Adrenal gland (tissue), 9 donors: ENCODE measurements at regions not wholly inside any gene's neighbourhood (a gene's known extent, or its start where the extent isn't known, plus 50 kb on each side); places are given as distances from the start of the nearest gene placed in this dataset.

Experiments used
- DNase-seq, 7 donors: peaks; one replicate each; pipeline ENCODE4 v3.0.0-alpha.2; 2019 to 2020
- H3K27ac ChIP-seq, 5 donors: fragments of 200-600 bp; sonication (generic) in 4 of 5; 1 replicate in 3 of 5; 2 replicates in 2 of 5; pipeline versions ENCODE4 v1.5.1 to v1.8.0; 2016 to 2020; ENCODE audit warnings: mild to moderate bottlenecking in 1 of 5
- H3K27me3 ChIP-seq: fragments of 200-600 bp; 2 replicates; pipeline ENCODE4 v1.8.0; 2021
- H3K36me3 ChIP-seq, 2 donors: fragments of 200-600 bp; replicated peaks in 1 of 2; 1 replicate in 1 of 2; 2 replicates in 1 of 2; pipeline versions ENCODE4 v1.5.1 to v1.8.0; 2018 to 2022
- H3K4me1 ChIP-seq, 2 donors: fragments of 200-600 bp; replicated peaks in 1 of 2; 1 replicate in 1 of 2; 2 replicates in 1 of 2; pipeline versions ENCODE4 v1.5.1 to v1.8.0; 2018 to 2021
- H3K4me3 ChIP-seq, 4 donors: fragments of 200-600 bp; sonication (generic) in 3 of 4; one replicate each; pipeline ENCODE4 v1.5.1; 2016 to 2018
- H3K9me3 ChIP-seq, 3 donors: fragments of 200-600 bp; sonication (generic) in 1 of 3; replicated peaks in 1 of 3; 1 replicate in 2 of 3; 2 replicates in 1 of 3; pipeline versions ENCODE4 v1.5.1 to v1.8.0; 2016 to 2021
- POLR2A ChIP-seq, 2 donors: fragments of 450-650 bp; IDR thresholded peaks; one replicate each; pipeline ENCODE4 v1.6.1; 2017; ENCODE audit warnings: antibody characterized with exemption in 2 of 2, mild to moderate bottlenecking in 2 of 2, moderate library complexity in 1 of 2
- WGBS, 4 donors: extraction: QIAGEN DNeasy Blood & Tissue Kit in 2 of 4; methylation state at CpG; one replicate each; pipeline versions ENCODE4 v1.1.5 to v1.1.7; 2013 to 2017; 5-methylcytosine and 5-hydroxymethylcytosine counted together
- intact Hi-C, 2 donors: fragments of 100-400 bp; cut with DNase I; formaldehyde crosslinking; loops; one replicate each; pipeline versions ENCODE4 v1.14.1 to v1.15.0; 2022 to 2023
- TF ChIP-seq, protein P1 (sequence below), 6 experiments: fragments of 450-650 bp in 4 of 6; fragments of 200-600 bp in 2 of 6; sonication (generic) in 1 of 6; IDR thresholded peaks; 1 replicate in 5 of 6; 2 replicates in 1 of 6; pipeline versions ENCODE4 v1.5.1 to v1.8.0; 2016 to 2021; ENCODE audit warnings: antibody characterized with exemption in 6 of 6, mild to moderate bottlenecking in 2 of 6, moderate library complexity in 1 of 6
- donor health status: healthy with polysubstance abuse.
- donor health status: Bipolar disorder and iron deficiency.
- donor health status: DM: yes; HTN: yes; CAD: no.
- donor health status: DM: no; HTN: no; CAD: no.
- donor health status: DM: no; HTN: no; CAD: no.

DNA sequence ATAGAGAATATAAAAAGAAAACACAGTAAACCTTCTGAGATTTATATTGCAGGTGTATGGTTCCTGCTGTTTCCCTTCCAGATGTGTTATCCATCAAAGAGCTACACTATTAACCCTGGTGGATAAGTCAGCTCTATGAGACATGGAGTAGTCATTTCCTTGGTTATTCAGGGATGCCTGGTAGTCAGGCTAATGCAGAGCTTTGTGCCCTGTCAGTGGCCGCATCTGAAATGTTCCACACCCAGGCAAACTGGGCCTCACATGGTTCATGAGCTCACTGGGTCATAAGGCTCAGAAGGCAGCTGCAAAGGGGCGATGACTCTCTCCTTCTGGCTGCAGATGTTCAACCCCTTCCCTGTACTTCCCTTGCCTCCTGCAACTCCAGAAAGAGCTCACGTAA, 473.6 kb downstream of the EPHA7 start:
- intact Hi-C loops = no loop called here
- no peak for TF ChIP-seq POLR2A (IDR thresholded peaks at IDR 0.05)
- TF ChIP-seq, protein P1, sequence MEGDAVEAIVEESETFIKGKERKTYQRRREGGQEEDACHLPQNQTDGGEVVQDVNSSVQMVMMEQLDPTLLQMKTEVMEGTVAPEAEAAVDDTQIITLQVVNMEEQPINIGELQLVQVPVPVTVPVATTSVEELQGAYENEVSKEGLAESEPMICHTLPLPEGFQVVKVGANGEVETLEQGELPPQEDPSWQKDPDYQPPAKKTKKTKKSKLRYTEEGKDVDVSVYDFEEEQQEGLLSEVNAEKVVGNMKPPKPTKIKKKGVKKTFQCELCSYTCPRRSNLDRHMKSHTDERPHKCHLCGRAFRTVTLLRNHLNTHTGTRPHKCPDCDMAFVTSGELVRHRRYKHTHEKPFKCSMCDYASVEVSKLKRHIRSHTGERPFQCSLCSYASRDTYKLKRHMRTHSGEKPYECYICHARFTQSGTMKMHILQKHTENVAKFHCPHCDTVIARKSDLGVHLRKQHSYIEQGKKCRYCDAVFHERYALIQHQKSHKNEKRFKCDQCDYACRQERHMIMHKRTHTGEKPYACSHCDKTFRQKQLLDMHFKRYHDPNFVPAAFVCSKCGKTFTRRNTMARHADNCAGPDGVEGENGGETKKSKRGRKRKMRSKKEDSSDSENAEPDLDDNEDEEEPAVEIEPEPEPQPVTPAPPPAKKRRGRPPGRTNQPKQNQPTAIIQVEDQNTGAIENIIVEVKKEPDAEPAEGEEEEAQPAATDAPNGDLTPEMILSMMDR (IDR thresholded peaks at IDR 0.05) = no peak
- H3K36me3 ChIP-seq = no peaks in the 10 kb centered on the region
- no peaks in the 10 kb centered on the region for H3K9me3 ChIP-seq
- WGBS, 4 donors = 67 to 85% (median 76%) methylated on average over 3 of the region's 3 CpGs
- no peaks in the 10 kb centered on the region for H3K4me1 ChIP-seq
- no peak for DNase-seq
- H3K27me3 ChIP-seq = no peaks in the 10 kb centered on the region
- no peak overlapping the region for H3K4me3 ChIP-seq
- H3K27ac ChIP-seq = no peak overlapping the region

DNA sequence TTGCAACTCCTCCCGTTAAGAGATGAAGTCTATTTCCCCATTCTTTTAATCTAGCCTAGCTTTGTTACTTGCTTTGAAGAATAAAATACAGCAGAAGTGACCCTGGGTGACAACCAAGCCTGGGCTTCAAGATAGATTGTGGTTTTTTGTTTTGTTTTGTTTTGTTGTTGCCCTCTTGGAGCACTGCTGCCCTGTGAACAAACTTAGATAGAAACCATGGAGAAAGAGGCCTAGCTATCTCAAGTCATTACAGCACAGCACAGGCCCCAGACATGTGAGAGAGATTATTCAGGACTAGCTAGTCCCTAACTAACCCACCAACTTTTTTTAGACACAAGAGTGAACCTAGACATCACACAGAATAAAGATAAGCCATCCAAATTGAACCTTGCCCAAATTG, 475.2 kb downstream of the EPHA7 start:
- TF ChIP-seq, protein P1 (IDR thresholded peaks at IDR 0.05) = no peak
- no peak for TF ChIP-seq POLR2A (IDR thresholded peaks at IDR 0.05)
- Histone ChIP-seq H3K27me3 (no peaks in the 10 kb centered on the region), H3K36me3 (no peaks in the 10 kb centered on the region), H3K4me3 (no peak overlapping the region), H3K4me1 (no peaks in the 10 kb centered on the region), H3K27ac (no peak overlapping the region), H3K9me3 (no peaks in the 10 kb centered on the region)
- no peak for DNase-seq
- intact Hi-C loops = no loop called here
- WGBS, 4 donors = 49 to 63% (median 57%) methylated on average over 1 of the region's 1 CpG

DNA sequence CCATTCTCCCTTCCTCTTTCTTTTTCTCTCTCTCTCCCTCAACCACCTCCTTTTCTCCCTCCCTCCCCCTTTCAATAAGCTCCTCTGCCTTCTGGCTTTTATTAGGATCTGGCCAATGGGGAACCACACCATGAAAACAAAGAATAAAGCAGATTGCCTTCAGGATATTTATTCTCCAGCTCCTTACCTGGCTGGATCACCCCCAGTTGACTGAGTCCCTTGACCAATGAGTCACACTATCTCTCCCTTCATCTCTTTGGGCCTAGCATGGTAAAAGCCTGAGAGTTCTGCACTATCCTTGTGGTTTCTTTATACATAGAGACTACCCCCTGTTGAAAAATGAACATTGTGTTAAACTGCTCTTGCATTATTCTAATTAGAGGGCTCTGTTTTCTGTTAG, 476.8 kb downstream of the EPHA7 start:
- intact Hi-C loops = no loop called here
- TF ChIP-seq POLR2A (IDR thresholded peaks at IDR 0.05) = no peak
- TF ChIP-seq, protein P1 (IDR thresholded peaks at IDR 0.05) = no peak
- Histone ChIP-seq H3K4me3 (no peak overlapping the region), H3K9me3 (no peaks in the 10 kb centered on the region), H3K36me3 (no peaks in the 10 kb centered on the region), H3K27ac (no peak overlapping the region), H3K27me3 (no peaks in the 10 kb centered on the region), H3K4me1 (no peaks in the 10 kb centered on the region)
- no peak for DNase-seq

DNA sequence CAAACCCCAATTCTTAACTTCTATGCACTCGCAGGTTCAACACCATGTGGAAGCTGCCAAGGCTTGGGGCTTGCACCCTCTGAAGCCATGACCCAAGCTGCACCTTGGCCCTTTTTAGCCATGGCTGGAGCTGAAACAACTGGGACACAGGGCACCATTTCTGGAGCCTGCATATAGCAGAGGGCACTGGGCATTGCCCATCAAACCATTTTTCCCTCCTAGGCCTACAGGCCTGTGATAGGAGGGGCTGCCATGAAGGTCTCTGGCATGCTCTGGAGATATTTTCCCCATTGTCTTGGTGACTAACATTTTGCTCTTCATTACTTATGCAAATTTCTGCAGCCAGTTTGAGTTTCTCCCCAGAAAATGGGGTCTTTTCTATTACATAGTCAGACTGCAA, 484.7 kb downstream of the EPHA7 start:
- intact Hi-C loops = no loop called here
- 67 to 82% (median 71%) methylated on average over 1 of the region's 1 CpG for WGBS, 4 donors
- Histone ChIP-seq H3K27me3 (no peaks in the 10 kb centered on the region), H3K9me3 (no peaks in the 10 kb centered on the region), H3K4me3 (no peak overlapping the region), H3K36me3 (no peaks in the 10 kb centered on the region), H3K27ac (no peak overlapping the region), H3K4me1 (no peaks in the 10 kb centered on the region)
- no peak for DNase-seq
- TF ChIP-seq, protein P1 (IDR thresholded peaks at IDR 0.05) = no peak
- no peak for TF ChIP-seq POLR2A (IDR thresholded peaks at IDR 0.05)
